ENCODE measurements at regions not wholly inside any gene's neighbourhood (a gene's known extent, or its start where the extent isn't known, plus 50 kb on each side); places are given as distances from the start of the nearest gene placed in this dataset.
"Not testable (repeated sequence)": the region's sequence is repeated elsewhere in the genome, so short reads cannot be mapped to it uniquely, and the experiment has no call there.

DNA sequence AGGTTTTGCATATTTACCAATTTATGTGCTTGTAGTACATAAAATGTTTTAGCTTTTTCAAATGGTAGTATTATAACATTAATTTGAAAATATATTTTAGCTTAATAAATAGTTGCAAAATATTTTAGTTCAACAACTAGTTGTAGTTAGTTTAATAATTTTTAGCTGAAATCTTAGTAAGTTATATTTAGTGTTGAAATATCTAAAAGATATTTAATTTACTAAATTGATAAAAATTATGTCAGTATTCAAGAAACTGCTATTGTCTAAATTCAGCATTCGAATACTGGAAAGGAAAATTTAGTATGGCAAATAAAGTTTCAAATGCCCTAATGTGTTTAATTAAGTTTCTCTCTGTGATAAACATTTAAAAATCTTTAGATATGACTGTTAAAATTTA, 754.5 kb upstream of the MIR17HG start:
- Histone ChIP-seq H3K4me3 (no peak overlapping the region), H3K27ac (no peak overlapping the region), H3K9me3 (ENCODE audit: low read depth, low read length) (no peaks in the 10 kb centered on the region), H3K9ac (ENCODE audit: insufficient read length) (no peak overlapping the region), H3K36me3 (ENCODE audit: insufficient read depth, low read length) (no peaks in the 10 kb centered on the region)
- no peak for DNase-seq (ENCODE audit: low read depth, low spot score)
- TF ChIP-seq POLR2AphosphoS5 (IDR thresholded peaks at IDR 0.05; ENCODE audit: borderline replicate concordance, low read depth, low read length) (no peak), FOXP2 (optimal IDR thresholded peaks at IDR 0.05; ENCODE audit: control extremely low read depth, extremely low read length, insufficient read depth) (no peak), EZH2 (IDR thresholded peaks at IDR 0.05) (no peak)

DNA sequence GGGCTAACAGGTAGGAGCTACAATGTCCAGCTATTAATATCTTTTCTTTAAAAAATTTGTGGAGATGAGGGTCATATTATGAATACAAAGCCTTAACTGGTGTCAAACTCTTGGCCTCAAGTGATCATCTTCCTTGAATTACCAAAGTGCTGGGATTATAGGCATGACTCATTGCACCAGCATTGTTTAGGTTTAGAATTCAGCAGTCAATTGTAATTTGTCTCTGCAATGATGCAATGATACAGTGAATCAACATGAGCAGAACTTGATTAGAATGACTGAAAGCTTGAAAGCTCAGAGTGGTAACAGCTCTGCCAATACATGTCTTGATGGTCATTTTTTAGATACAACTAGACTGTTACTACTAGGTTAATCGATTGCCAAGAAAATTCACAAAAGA, 752.8 kb upstream of the MIR17HG start:
- no peak overlapping the region for H3K27ac ChIP-seq

GRCh38 chr13:90605664-90606063, 741.8 kb upstream of the MIR17HG start:
- no peaks in the 10 kb centered on the region for H3K9me3 ChIP-seq (ENCODE audit: low read depth, low read length)
- TF ChIP-seq EZH2 (IDR thresholded peaks at IDR 0.05) (no peak), FOXP2 (optimal IDR thresholded peaks at IDR 0.05; ENCODE audit: control extremely low read depth, extremely low read length, insufficient read depth) (no peak), POLR2AphosphoS5 (IDR thresholded peaks at IDR 0.05; ENCODE audit: borderline replicate concordance, low read depth, low read length) (no peak)
- H3K36me3 ChIP-seq (ENCODE audit: insufficient read depth, low read length) = no peaks in the 10 kb centered on the region
- DNase-seq (ENCODE audit: low read depth, low spot score) = no peak
- no peak overlapping the region for H3K9ac ChIP-seq (ENCODE audit: insufficient read length)
- no peak overlapping the region for H3K27ac ChIP-seq
- H3K4me3 ChIP-seq = no peak overlapping the region

More for the DNA sequence above, 752.8 kb upstream of the MIR17HG start:
- H3K36me3 ChIP-seq (ENCODE audit: insufficient read depth, low read length) = no peaks in the 10 kb centered on the region
- H3K9ac ChIP-seq (ENCODE audit: insufficient read length) = no peak overlapping the region
- TF ChIP-seq FOXP2 (optimal IDR thresholded peaks at IDR 0.05; ENCODE audit: control extremely low read depth, extremely low read length, insufficient read depth) (no peak), POLR2AphosphoS5 (IDR thresholded peaks at IDR 0.05; ENCODE audit: borderline replicate concordance, low read depth, low read length) (no peak), EZH2 (IDR thresholded peaks at IDR 0.05) (no peak)
- no peak overlapping the region for H3K4me3 ChIP-seq
- no peaks in the 10 kb centered on the region for H3K9me3 ChIP-seq (ENCODE audit: low read depth, low read length)
- DNase-seq (ENCODE audit: low read depth, low spot score) = no peak

DNA sequence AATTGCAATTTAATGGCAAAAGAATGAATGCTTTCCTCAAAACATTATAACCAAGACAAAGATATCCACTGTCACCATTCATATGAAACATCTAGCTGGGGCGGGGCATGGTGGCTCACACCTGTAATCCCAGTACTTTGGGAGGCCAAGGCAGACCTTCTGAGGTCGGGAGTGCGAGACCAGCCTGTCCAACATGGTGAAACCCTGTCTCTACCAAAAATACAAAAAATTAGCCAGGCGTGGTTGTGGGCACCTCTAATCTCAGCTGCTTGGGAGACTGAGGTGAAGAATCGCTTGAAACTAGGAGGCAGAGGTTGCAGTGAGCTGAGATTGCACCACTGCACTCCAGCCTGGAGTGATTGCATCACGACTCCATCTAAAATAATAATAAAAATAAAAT, 740.6 kb upstream of the MIR17HG start:
- H3K27ac ChIP-seq; H3K9me3 ChIP-seq (ENCODE audit: low read depth, low read length); DNase-seq (ENCODE audit: low read depth, low spot score); H3K36me3 ChIP-seq (ENCODE audit: insufficient read depth, low read length); H3K4me3 ChIP-seq; H3K9ac ChIP-seq (ENCODE audit: insufficient read length): not testable (repeated sequence)

GRCh38 chr13:90612391-90612790, 735.1 kb upstream of the MIR17HG start:
- no peak overlapping the region for H3K27ac ChIP-seq
- H3K9ac ChIP-seq (ENCODE audit: insufficient read length) = no peak overlapping the region
- DNase-seq (ENCODE audit: low read depth, low spot score) = no peak
- H3K36me3 ChIP-seq (ENCODE audit: insufficient read depth, low read length) = no peaks in the 10 kb centered on the region
- TF ChIP-seq FOXP2 (optimal IDR thresholded peaks at IDR 0.05; ENCODE audit: control extremely low read depth, extremely low read length, insufficient read depth) (no peak), POLR2AphosphoS5 (IDR thresholded peaks at IDR 0.05; ENCODE audit: borderline replicate concordance, low read depth, low read length) (no peak), EZH2 (IDR thresholded peaks at IDR 0.05) (no peak)
- no peak overlapping the region for H3K4me3 ChIP-seq
- H3K9me3 ChIP-seq (ENCODE audit: low read depth, low read length) = no peaks in the 10 kb centered on the region

GRCh38 chr13:90613076-90613795, 734.3 kb upstream of the MIR17HG start:
- no peaks in the 10 kb centered on the region for H3K9me3 ChIP-seq (ENCODE audit: low read depth, low read length)
- no peak overlapping the region for H3K4me3 ChIP-seq
- no peak overlapping the region for H3K9ac ChIP-seq (ENCODE audit: insufficient read length)
- H3K27ac ChIP-seq = no peak overlapping the region
- DNase-seq (ENCODE audit: low read depth, low spot score) = no peak
- H3K36me3 ChIP-seq (ENCODE audit: insufficient read depth, low read length) = no peaks in the 10 kb centered on the region
- TF ChIP-seq EZH2 (IDR thresholded peaks at IDR 0.05) (no peak), FOXP2 (optimal IDR thresholded peaks at IDR 0.05; ENCODE audit: control extremely low read depth, extremely low read length, insufficient read depth) (no peak), POLR2AphosphoS5 (IDR thresholded peaks at IDR 0.05; ENCODE audit: borderline replicate concordance, low read depth, low read length) (no peak)

GRCh38 chr13:90615236-90615635, 732.3 kb upstream of the MIR17HG start:
- TF ChIP-seq EZH2 (IDR thresholded peaks at IDR 0.05) (no peak), POLR2AphosphoS5 (IDR thresholded peaks at IDR 0.05; ENCODE audit: borderline replicate concordance, low read depth, low read length) (no peak), FOXP2 (optimal IDR thresholded peaks at IDR 0.05; ENCODE audit: control extremely low read depth, extremely low read length, insufficient read depth) (no peak)
- Histone ChIP-seq H3K4me3 (no peak overlapping the region), H3K9ac (ENCODE audit: insufficient read length) (no peak overlapping the region), H3K27ac (no peak overlapping the region), H3K36me3 (ENCODE audit: insufficient read depth, low read length) (no peaks in the 10 kb centered on the region), H3K9me3 (ENCODE audit: low read depth, low read length) (no peaks in the 10 kb centered on the region)
- DNase-seq (ENCODE audit: low read depth, low spot score) = no peak

- DNase-seq (ENCODE audit: low read depth, low spot score) = no peak
These were observed 731.7 kb upstream of the MIR17HG start for GRCh38 chr13:90615767-90616166.

DNA sequence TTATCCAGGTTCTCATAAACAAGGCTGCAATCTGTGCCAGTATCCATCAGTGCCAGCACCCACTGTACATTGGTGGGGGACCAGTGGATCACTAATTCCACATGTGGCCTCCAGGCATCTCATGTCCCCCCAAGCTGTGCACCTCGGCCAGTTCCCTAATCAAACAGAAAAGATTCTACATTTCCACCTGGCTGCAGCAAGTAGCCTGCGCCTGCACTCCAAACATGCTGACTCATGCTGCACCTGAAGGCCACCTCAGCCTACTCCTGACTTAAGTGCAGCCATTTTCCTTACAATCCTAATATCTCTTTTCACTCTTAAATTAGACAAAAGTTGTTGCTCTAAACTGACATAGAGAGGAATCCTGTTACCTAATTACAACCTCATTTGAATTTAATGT, 729.4 kb upstream of the MIR17HG start:
- H3K9me3 ChIP-seq (ENCODE audit: low read depth, low read length) = no peaks in the 10 kb centered on the region
- H3K9ac ChIP-seq (ENCODE audit: insufficient read length) = no peak overlapping the region
- no peaks in the 10 kb centered on the region for H3K36me3 ChIP-seq (ENCODE audit: insufficient read depth, low read length)
- DNase-seq (ENCODE audit: low read depth, low spot score) = no peak
- H3K27ac ChIP-seq = no peak overlapping the region
- TF ChIP-seq EZH2 (IDR thresholded peaks at IDR 0.05) = no peak
- H3K4me3 ChIP-seq = no peak overlapping the region

More at GRCh38 chr13:90615767-90616166, 731.7 kb upstream of the MIR17HG start:
- Histone ChIP-seq H3K4me3 (no peak overlapping the region), H3K9ac (ENCODE audit: insufficient read length) (no peak overlapping the region), H3K9me3 (ENCODE audit: low read depth, low read length) (no peaks in the 10 kb centered on the region), H3K36me3 (ENCODE audit: insufficient read depth, low read length) (no peaks in the 10 kb centered on the region), H3K27ac (no peak overlapping the region)
- TF ChIP-seq EZH2 (IDR thresholded peaks at IDR 0.05) (no peak), FOXP2 (optimal IDR thresholded peaks at IDR 0.05; ENCODE audit: control extremely low read depth, extremely low read length, insufficient read depth) (no peak), POLR2AphosphoS5 (IDR thresholded peaks at IDR 0.05; ENCODE audit: borderline replicate concordance, low read depth, low read length) (no peak)
